ENCODE measurements at regions not wholly inside any gene's neighbourhood (a gene's known extent, or its start where the extent isn't known, plus 50 kb on each side); places are given as distances from the start of the nearest gene placed in this dataset.

- no peaks in the 10 kb centered on the region for H4K20me1 ChIP-seq (ENCODE audit: insufficient read depth)
- H3K9me3 ChIP-seq (ENCODE audit: low read length): no peaks in the 10 kb centered on the region
- no peak overlapping the region for H3K4me3 ChIP-seq (ENCODE audit: low read length)
- H2AFZ ChIP-seq (ENCODE audit: low read depth, low read length): no peak overlapping the region
- H3K9me2 ChIP-seq (ENCODE audit: insufficient read depth, low read length): no peaks in the 10 kb centered on the region
- H3K27me3 ChIP-seq (ENCODE audit: insufficient read depth, low read depth, low read length): no peaks in the 10 kb centered on the region
- no peak overlapping the region for H3K27ac ChIP-seq (ENCODE audit: low read length)
- TF ChIP-seq SMC3 (conservative IDR thresholded peaks at IDR 0.05; ENCODE audit: poor library complexity): no peak
- no peak for TF ChIP-seq MXI1 (conservative IDR thresholded peaks at IDR 0.05; ENCODE audit: poor library complexity, severe bottlenecking)
- no peak for TF ChIP-seq RAD21 (conservative IDR thresholded peaks at IDR 0.05)
- H3F3A ChIP-seq (ENCODE audit: insufficient read depth, low read length, poor library complexity, severe bottlenecking): no peaks in the 10 kb centered on the region
- no peak overlapping the region for H3K4me2 ChIP-seq (ENCODE audit: low read length)
- H3K79me2 ChIP-seq (replicated peaks; ENCODE audit: insufficient read depth, low read length): no peaks in the 10 kb centered on the region
- no peaks in the 10 kb centered on the region for H3K36me3 ChIP-seq (ENCODE audit: insufficient read depth, low read length)
- no peak overlapping the region for H3K9ac ChIP-seq (ENCODE audit: low read length)
Observed at GRCh38 chr16:63883091-63883490, 1238.8 kb downstream of the CDH11 start.

- Histone ChIP-seq H3K27ac (ENCODE audit: low read length) (no peak overlapping the region), H3K36me3 (ENCODE audit: insufficient read depth, low read length) (no peaks in the 10 kb centered on the region), H3K79me2 (replicated peaks; ENCODE audit: insufficient read depth, low read length) (no peaks in the 10 kb centered on the region), H3F3A (ENCODE audit: insufficient read depth, low read length, poor library complexity, severe bottlenecking) (no peaks in the 10 kb centered on the region), H3K9me3 (ENCODE audit: low read length) (no peaks in the 10 kb centered on the region), H3K4me2 (ENCODE audit: low read length) (no peak overlapping the region), H3K9ac (ENCODE audit: low read length) (no peak overlapping the region), H2AFZ (ENCODE audit: low read depth, low read length) (no peak overlapping the region), H3K9me2 (ENCODE audit: insufficient read depth, low read length) (no peaks in the 10 kb centered on the region), H4K20me1 (ENCODE audit: insufficient read depth) (no peaks in the 10 kb centered on the region), H3K4me3 (ENCODE audit: low read length) (no peak overlapping the region), H3K27me3 (ENCODE audit: insufficient read depth, low read depth, low read length) (no peaks in the 10 kb centered on the region)
- TF ChIP-seq RAD21 (conservative IDR thresholded peaks at IDR 0.05) (no peak), EZH2 (IDR thresholded peaks at IDR 0.05; ENCODE audit: borderline replicate concordance, insufficient read depth, low read length, poor library complexity, severe bottlenecking) (no peak), TAF1 (IDR thresholded peaks at IDR 0.05; ENCODE audit: low read depth) (no peak), POLR2AphosphoS5 (IDR thresholded peaks at IDR 0.05) (no peak), EP300 (conservative IDR thresholded peaks at IDR 0.05; ENCODE audit: poor library complexity, severe bottlenecking) (no peak), REST (IDR thresholded peaks at IDR 0.05; ENCODE audit: borderline replicate concordance) (no peak), CTCF (IDR thresholded peaks at IDR 0.05; ENCODE audit: poor library complexity, severe bottlenecking) (no peak), SMC3 (conservative IDR thresholded peaks at IDR 0.05; ENCODE audit: poor library complexity) (no peak), MXI1 (conservative IDR thresholded peaks at IDR 0.05; ENCODE audit: poor library complexity, severe bottlenecking) (no peak)
Observed at GRCh38 chr16:63882576-63882975, 1239.3 kb downstream of the CDH11 start.

- H3K27ac ChIP-seq (ENCODE audit: low read length): no peak overlapping the region
- no peak overlapping the region for H3K4me3 ChIP-seq (ENCODE audit: low read length)
- no peak overlapping the region for H3K9ac ChIP-seq (ENCODE audit: low read length)
- H3F3A ChIP-seq (ENCODE audit: insufficient read depth, low read length, poor library complexity, severe bottlenecking): no peaks in the 10 kb centered on the region
- H2AFZ ChIP-seq (ENCODE audit: low read depth, low read length): no peak overlapping the region
- no peaks in the 10 kb centered on the region for H3K79me2 ChIP-seq (replicated peaks; ENCODE audit: insufficient read depth, low read length)
- H3K4me2 ChIP-seq (ENCODE audit: low read length): no peak overlapping the region
- no peaks in the 10 kb centered on the region for H3K27me3 ChIP-seq (ENCODE audit: insufficient read depth, low read depth, low read length)
- TF ChIP-seq POLR2AphosphoS5 (IDR thresholded peaks at IDR 0.05): no peak
- TF ChIP-seq TAF1 (IDR thresholded peaks at IDR 0.05; ENCODE audit: low read depth): no peak
- no peak for TF ChIP-seq EZH2 (IDR thresholded peaks at IDR 0.05; ENCODE audit: borderline replicate concordance, insufficient read depth, low read length, poor library complexity, severe bottlenecking)
- TF ChIP-seq REST (IDR thresholded peaks at IDR 0.05; ENCODE audit: borderline replicate concordance): no peak
- no peaks in the 10 kb centered on the region for H3K9me3 ChIP-seq (ENCODE audit: low read length)
- no peaks in the 10 kb centered on the region for H3K36me3 ChIP-seq (ENCODE audit: insufficient read depth, low read length)
- H3K9me2 ChIP-seq (ENCODE audit: insufficient read depth, low read length): no peaks in the 10 kb centered on the region
- no peaks in the 10 kb centered on the region for H4K20me1 ChIP-seq (ENCODE audit: insufficient read depth)
Observed at GRCh38 chr16:63880948-63881347, 1240.9 kb downstream of the CDH11 start.
